ENCODE measurements at regions not wholly inside any gene's neighbourhood (a gene's known extent, or its start where the extent isn't known, plus 50 kb on each side); places are given as distances from the start of the nearest gene placed in this dataset.

- Histone ChIP-seq H3K4me1 (ENCODE audit: control insufficient read depth in 1 of 2, insufficient read depth in 2 of 2, low read length in 2 of 2) (no peaks in the 10 kb centered on the region), H3K27ac (ENCODE audit: low read depth in 1 of 2, low read length in 2 of 2) (no peak overlapping the region), H3K36me3 (ENCODE audit: control insufficient read depth in 1 of 2, insufficient read depth in 2 of 2, low read length in 1 of 2) (no peaks in the 10 kb centered on the region), H3K27me3 (ENCODE audit: control insufficient read depth in 1 of 2, insufficient read depth in 2 of 2, low read length in 1 of 2) (no peaks in the 10 kb centered on the region), H3K4me3 (ENCODE audit: low read length in 2 of 2) (no peak overlapping the region), H3K9me3 (ENCODE audit: control insufficient read depth, low read length) (no peaks in the 10 kb centered on the region)
- no peak for ATAC-seq (ENCODE audit: low FRiP score)
- no peak for DNase-seq
- intact Hi-C loops (cut with DNase I): no loop called here
- WGBS, 2 donors: 98% methylated on average over 4 of the region's 4 CpGs
Observed at GRCh38 chr12:107462428-107463332, 222.9 kb upstream of the PWP1 start.

- DNase-seq (no peak), ATAC-seq (ENCODE audit: low FRiP score) (no peak)
- Histone ChIP-seq H3K9me3 (ENCODE audit: control insufficient read depth, low read length) (no peaks in the 10 kb centered on the region), H3K4me3 (ENCODE audit: low read length in 2 of 2) (no peak overlapping the region), H3K27ac (ENCODE audit: low read depth in 1 of 2, low read length in 2 of 2) (no peak overlapping the region), H3K4me1 (ENCODE audit: control insufficient read depth in 1 of 2, insufficient read depth in 2 of 2, low read length in 2 of 2) (no peaks in the 10 kb centered on the region), H3K36me3 (ENCODE audit: control insufficient read depth in 1 of 2, insufficient read depth in 2 of 2, low read length in 1 of 2) (no peaks in the 10 kb centered on the region), H3K27me3 (ENCODE audit: control insufficient read depth in 1 of 2, insufficient read depth in 2 of 2, low read length in 1 of 2) (no peaks in the 10 kb centered on the region)
- 95 to 100% methylated on average over 1 of the region's 1 CpG for WGBS, 2 donors
- intact Hi-C loops (cut with DNase I): no loop called here
Observed at GRCh38 chr12:107464644-107465043, 221.0 kb upstream of the PWP1 start.

DNA sequence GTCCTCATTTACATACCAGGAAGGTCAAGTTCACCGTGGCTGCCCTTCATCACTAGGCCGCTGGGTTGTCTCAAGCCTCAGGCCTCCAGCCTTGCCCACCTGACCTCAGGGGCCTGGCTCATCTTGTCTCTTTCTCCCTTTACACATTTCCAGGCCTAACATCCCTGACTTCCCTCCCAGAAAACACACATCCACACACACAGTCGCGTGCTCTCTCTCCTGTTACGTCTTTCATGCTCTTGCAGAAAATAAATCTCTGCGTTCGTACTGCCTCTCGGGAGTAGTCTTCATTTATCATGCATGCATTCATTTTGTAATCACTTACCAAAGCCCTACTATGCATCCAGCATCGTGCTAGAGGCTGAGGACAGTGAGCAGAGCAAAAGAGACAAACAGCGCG is 220.0 kb upstream of the PWP1 start:
- Histone ChIP-seq H3K27me3 (ENCODE audit: control insufficient read depth in 1 of 2, insufficient read depth in 2 of 2, low read length in 1 of 2) (no peaks in the 10 kb centered on the region), H3K9me3 (ENCODE audit: control insufficient read depth, low read length) (no peaks in the 10 kb centered on the region), H3K27ac (ENCODE audit: low read depth in 1 of 2, low read length in 2 of 2) (no peak overlapping the region), H3K36me3 (ENCODE audit: control insufficient read depth in 1 of 2, insufficient read depth in 2 of 2, low read length in 1 of 2) (no peaks in the 10 kb centered on the region), H3K4me3 (ENCODE audit: low read length in 2 of 2) (no peak overlapping the region), H3K4me1 (ENCODE audit: control insufficient read depth in 1 of 2, insufficient read depth in 2 of 2, low read length in 2 of 2) (no peaks in the 10 kb centered on the region)
- ATAC-seq (ENCODE audit: low FRiP score) (no peak), DNase-seq (no peak)
- intact Hi-C loops (cut with DNase I): no loop called here
- 89 to 90% methylated on average over 11 of the region's 11 CpGs for WGBS, 2 donors

DNA sequence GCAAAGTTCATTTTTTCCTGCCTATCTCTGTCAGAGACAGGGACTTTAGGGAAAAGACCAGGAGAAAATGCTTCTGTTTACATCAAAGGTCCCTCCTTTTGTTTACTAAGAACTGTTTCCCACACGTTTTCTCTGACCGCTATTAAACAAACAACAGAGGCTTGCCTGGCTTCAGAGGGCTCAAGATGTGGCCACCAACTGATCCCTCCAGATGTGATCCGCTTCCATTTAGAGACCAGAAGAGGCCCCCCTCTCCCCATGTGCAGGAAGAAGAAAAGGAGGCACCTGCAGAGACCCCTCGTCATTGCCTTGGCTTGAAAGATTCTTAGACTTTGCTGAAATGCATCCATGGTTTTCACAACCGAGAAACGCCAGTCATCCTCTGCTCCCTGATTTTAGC is 217.9 kb upstream of the PWP1 start:
- Histone ChIP-seq H3K4me1 (ENCODE audit: control insufficient read depth in 1 of 2, insufficient read depth in 2 of 2, low read length in 2 of 2) (no peaks in the 10 kb centered on the region), H3K9me3 (ENCODE audit: control insufficient read depth, low read length) (no peaks in the 10 kb centered on the region), H3K27me3 (ENCODE audit: control insufficient read depth in 1 of 2, insufficient read depth in 2 of 2, low read length in 1 of 2) (no peaks in the 10 kb centered on the region), H3K27ac (ENCODE audit: low read depth in 1 of 2, low read length in 2 of 2) (no peak overlapping the region), H3K4me3 (ENCODE audit: low read length in 2 of 2) (no peak overlapping the region), H3K36me3 (ENCODE audit: control insufficient read depth in 1 of 2, insufficient read depth in 2 of 2, low read length in 1 of 2) (no peaks in the 10 kb centered on the region)
- ATAC-seq (ENCODE audit: low FRiP score) (no peak), DNase-seq (no peak)
- intact Hi-C loops (cut with DNase I): no loop called here
- 57 to 65% methylated on average over 6 of the region's 6 CpGs for WGBS, 2 donors

DNA sequence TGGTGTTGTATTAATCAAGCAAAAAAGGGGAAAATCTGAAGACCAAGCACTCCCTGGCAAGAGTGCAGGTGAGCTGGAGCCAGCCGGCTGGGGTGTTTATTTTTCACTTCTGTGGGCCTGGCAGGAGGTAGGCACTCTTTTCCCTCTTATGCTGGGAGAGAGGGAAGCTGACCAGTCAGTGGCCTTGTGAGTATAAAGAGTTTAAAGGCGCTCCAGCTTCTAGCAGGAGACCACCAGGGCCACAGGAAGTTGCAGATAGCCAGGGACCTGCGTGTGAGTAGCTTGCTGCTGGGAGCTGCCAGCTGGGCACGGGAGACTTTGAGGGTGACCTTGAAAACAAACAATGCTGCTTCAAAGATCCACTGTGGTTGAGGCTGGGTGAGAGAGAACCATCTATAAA is 217.4 kb upstream of the PWP1 start:
- Histone ChIP-seq H3K4me3 (ENCODE audit: low read length in 2 of 2) (no peak overlapping the region), H3K36me3 (ENCODE audit: control insufficient read depth in 1 of 2, insufficient read depth in 2 of 2, low read length in 1 of 2) (no peaks in the 10 kb centered on the region), H3K4me1 (ENCODE audit: control insufficient read depth in 1 of 2, insufficient read depth in 2 of 2, low read length in 2 of 2) (no peaks in the 10 kb centered on the region), H3K27ac (ENCODE audit: low read depth in 1 of 2, low read length in 2 of 2) (no peak overlapping the region), H3K9me3 (ENCODE audit: control insufficient read depth, low read length) (no peaks in the 10 kb centered on the region), H3K27me3 (ENCODE audit: control insufficient read depth in 1 of 2, insufficient read depth in 2 of 2, low read length in 1 of 2) (no peaks in the 10 kb centered on the region)
- WGBS, 2 donors: 23 to 26% methylated on average over 4 of the region's 4 CpGs
- intact Hi-C loops (cut with DNase I): no loop called here
- DNase-seq (no peak), ATAC-seq (ENCODE audit: low FRiP score) (no peak)

- H3K4me1 ChIP-seq (ENCODE audit: control insufficient read depth in 1 of 2, insufficient read depth in 2 of 2, low read length in 2 of 2): no peaks in the 10 kb centered on the region
- no peak for ATAC-seq (ENCODE audit: low FRiP score)
- intact Hi-C loops (cut with DNase I): no loop called here
- H3K9me3 ChIP-seq (ENCODE audit: control insufficient read depth, low read length): no peaks in the 10 kb centered on the region
- WGBS, 2 donors: 87% methylated on average over 4 of the region's 4 CpGs
- H3K4me3 ChIP-seq (ENCODE audit: low read length in 2 of 2): no peak overlapping the region
- no peaks in the 10 kb centered on the region for H3K36me3 ChIP-seq (ENCODE audit: control insufficient read depth in 1 of 2, insufficient read depth in 2 of 2, low read length in 1 of 2)
- H3K27me3 ChIP-seq (ENCODE audit: control insufficient read depth in 1 of 2, insufficient read depth in 2 of 2, low read length in 1 of 2): no peaks in the 10 kb centered on the region
- no peak overlapping the region for H3K27ac ChIP-seq (ENCODE audit: low read depth in 1 of 2, low read length in 2 of 2)
- no peak for DNase-seq
Observed at GRCh38 chr12:107469011-107469410, 216.6 kb upstream of the PWP1 start.

DNA sequence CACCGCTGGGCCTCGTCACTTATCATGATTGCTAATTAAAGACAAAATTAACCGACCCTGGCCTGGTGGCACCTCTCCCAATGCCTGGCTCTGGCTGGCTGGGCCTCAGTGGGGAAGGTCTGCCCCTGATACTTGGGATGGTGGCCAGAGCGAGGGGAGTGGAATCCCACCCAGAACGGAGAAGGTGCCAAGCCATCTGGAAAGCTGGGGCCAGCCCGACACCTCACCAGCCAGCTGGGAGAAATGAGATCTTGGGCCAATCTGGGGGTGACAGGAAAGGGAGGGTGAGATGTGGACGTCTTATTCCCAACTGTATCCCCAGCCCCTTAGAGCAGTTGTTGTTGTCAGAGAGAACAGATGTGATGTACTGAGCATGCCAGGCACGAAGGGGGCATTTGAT is 215.0 kb upstream of the PWP1 start:
- Histone ChIP-seq H3K27me3 (ENCODE audit: control insufficient read depth in 1 of 2, insufficient read depth in 2 of 2, low read length in 1 of 2) (no peaks in the 10 kb centered on the region), H3K36me3 (ENCODE audit: control insufficient read depth in 1 of 2, insufficient read depth in 2 of 2, low read length in 1 of 2) (no peaks in the 10 kb centered on the region), H3K4me3 (ENCODE audit: low read length in 2 of 2) (no peak overlapping the region), H3K9me3 (ENCODE audit: control insufficient read depth, low read length) (no peaks in the 10 kb centered on the region), H3K4me1 (ENCODE audit: control insufficient read depth in 1 of 2, insufficient read depth in 2 of 2, low read length in 2 of 2) (no peaks in the 10 kb centered on the region), H3K27ac (ENCODE audit: low read depth in 1 of 2, low read length in 2 of 2) (no peak overlapping the region)
- intact Hi-C loops (cut with DNase I): no loop called here
- ATAC-seq (ENCODE audit: low FRiP score) (no peak), DNase-seq (no peak)
- WGBS, 2 donors: 74 to 80% methylated on average over 8 of the region's 8 CpGs

GRCh38 chr12:107472308-107472707 is 213.3 kb upstream of the PWP1 start:
- no peak for ATAC-seq (ENCODE audit: low FRiP score)
- H3K9me3 ChIP-seq (ENCODE audit: control insufficient read depth, low read length): peaks cover 2% of the 10 kb centered on the region
- H3K4me3 ChIP-seq (ENCODE audit: low read length in 2 of 2): no peak overlapping the region
- no peaks in the 10 kb centered on the region for H3K4me1 ChIP-seq (ENCODE audit: control insufficient read depth in 1 of 2, insufficient read depth in 2 of 2, low read length in 2 of 2)
- no peak for DNase-seq
- WGBS, 2 donors: 85 to 89% methylated on average over 6 of the region's 6 CpGs
- intact Hi-C loops (cut with DNase I): no loop called here
- no peaks in the 10 kb centered on the region for H3K27me3 ChIP-seq (ENCODE audit: control insufficient read depth in 1 of 2, insufficient read depth in 2 of 2, low read length in 1 of 2)
- H3K36me3 ChIP-seq (ENCODE audit: control insufficient read depth in 1 of 2, insufficient read depth in 2 of 2, low read length in 1 of 2): no peaks in the 10 kb centered on the region
- no peak overlapping the region for H3K27ac ChIP-seq (ENCODE audit: low read depth in 1 of 2, low read length in 2 of 2)

DNA sequence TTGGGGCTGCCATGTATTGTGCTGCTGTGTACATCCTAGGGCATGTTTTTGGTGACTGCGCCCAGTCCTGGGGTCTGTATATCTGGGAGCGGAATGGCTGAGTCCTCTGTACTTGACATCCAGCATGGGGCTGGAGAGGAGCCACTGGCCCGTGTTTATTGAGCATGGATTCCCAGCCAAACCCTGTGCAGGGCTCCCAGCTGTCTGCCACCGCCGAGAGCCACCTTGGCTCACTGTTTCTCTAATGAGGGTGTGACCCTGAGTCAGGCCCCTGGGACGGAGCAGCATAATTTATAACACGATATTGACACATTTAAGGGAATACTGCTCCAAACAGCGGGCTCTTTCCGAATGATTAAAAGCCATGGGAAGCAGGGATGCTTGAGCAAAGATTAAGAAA is 211.5 kb upstream of the PWP1 start:
- Histone ChIP-seq H3K4me1 (ENCODE audit: control insufficient read depth in 1 of 2, insufficient read depth in 2 of 2, low read length in 2 of 2) (no peaks in the 10 kb centered on the region), H3K27me3 (ENCODE audit: control insufficient read depth in 1 of 2, insufficient read depth in 2 of 2, low read length in 1 of 2) (no peaks in the 10 kb centered on the region), H3K9me3 (ENCODE audit: control insufficient read depth, low read length) (peaks cover 2% of the 10 kb centered on the region), H3K4me3 (ENCODE audit: low read length in 2 of 2) (no peak overlapping the region), H3K36me3 (ENCODE audit: control insufficient read depth in 1 of 2, insufficient read depth in 2 of 2, low read length in 1 of 2) (no peaks in the 10 kb centered on the region), H3K27ac (ENCODE audit: low read depth in 1 of 2, low read length in 2 of 2) (no peak overlapping the region)
- ATAC-seq (ENCODE audit: low FRiP score) (no peak), DNase-seq (no peak)
- WGBS, 2 donors: 73 to 78% methylated on average over 9 of the region's 9 CpGs
- intact Hi-C loops (cut with DNase I): no loop called here
